AG04449 (cell line): ENCODE measurements at regions not wholly inside any gene's neighbourhood (a gene's known extent, or its start where the extent isn't known, plus 50 kb on each side); places are given as distances from the start of the nearest gene placed in this dataset.

Experiments used
- CTCF ChIA-PET: fragments of 350-600 bp; formaldehyde crosslinking; extraction: SDS; loops from one replicate; lab custom pipeline; 2021; ENCODE audit warnings: antibody characterized with exemption; lab: Yijun Ruan, JAX
- POLR2A ChIA-PET: fragments of 400-600, 350-600 bp; formaldehyde crosslinking; extraction: SDS; loops from one replicate; lab custom pipeline; 2020; ENCODE audit warnings: antibody characterized with exemption, inconsistent platforms; lab: Yijun Ruan, JAX
- DNase-seq: peaks from one replicate; pipeline ENCODE4 v3.0.0-alpha.2; 2010; ENCODE audit warnings: low read depth, low spot score
- H3K4me3 ChIP-seq: 2 replicates; pipeline ENCODE4 v1.5.1; 2011; ENCODE audit warnings: low read depth, mild to moderate bottlenecking, control low read depth, low read length
- TF ChIP-seq, protein P1 (sequence below): IDR thresholded peaks from one replicate; pipeline ENCODE4 v1.5.1; 2011; ENCODE audit warnings: mild to moderate bottlenecking, moderate library complexity, low read length, control low read depth, inconsistent platforms; ENCODE audit not compliant: insufficient read depth; ENCODE audit errors: missing control alignments

DNA sequence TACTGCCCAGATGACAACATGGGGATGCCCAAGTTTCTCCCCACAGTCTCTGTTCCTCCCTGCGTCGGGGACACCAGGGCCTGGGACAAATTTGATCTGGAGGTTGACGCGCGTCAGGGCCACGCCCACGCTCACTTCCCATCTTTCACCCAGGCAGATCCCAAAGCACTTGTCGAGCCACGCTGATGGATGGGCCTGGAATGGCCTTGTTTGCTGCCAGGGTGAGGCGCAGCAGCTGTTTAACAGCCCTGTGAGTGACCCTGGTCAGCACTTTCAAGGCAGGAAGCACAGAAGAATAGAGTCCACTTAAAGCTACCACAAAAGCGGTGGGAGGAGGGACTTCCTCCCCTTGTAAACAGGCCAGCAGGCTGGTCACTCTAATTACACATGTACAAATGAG lies 324.7 kb upstream of the JARID2 start:
- no peak overlapping the region for H3K4me3 ChIP-seq
- ChIA-PET POLR2A (no interaction called here), CTCF (interaction anchor here (0.8 kb wide), 1 partner anchor 21 kb away, joined by 3 read pairs; no protein-coding TSS in a partner anchor)
- DNase-seq, result no peak
- TF ChIP-seq, protein P1, sequence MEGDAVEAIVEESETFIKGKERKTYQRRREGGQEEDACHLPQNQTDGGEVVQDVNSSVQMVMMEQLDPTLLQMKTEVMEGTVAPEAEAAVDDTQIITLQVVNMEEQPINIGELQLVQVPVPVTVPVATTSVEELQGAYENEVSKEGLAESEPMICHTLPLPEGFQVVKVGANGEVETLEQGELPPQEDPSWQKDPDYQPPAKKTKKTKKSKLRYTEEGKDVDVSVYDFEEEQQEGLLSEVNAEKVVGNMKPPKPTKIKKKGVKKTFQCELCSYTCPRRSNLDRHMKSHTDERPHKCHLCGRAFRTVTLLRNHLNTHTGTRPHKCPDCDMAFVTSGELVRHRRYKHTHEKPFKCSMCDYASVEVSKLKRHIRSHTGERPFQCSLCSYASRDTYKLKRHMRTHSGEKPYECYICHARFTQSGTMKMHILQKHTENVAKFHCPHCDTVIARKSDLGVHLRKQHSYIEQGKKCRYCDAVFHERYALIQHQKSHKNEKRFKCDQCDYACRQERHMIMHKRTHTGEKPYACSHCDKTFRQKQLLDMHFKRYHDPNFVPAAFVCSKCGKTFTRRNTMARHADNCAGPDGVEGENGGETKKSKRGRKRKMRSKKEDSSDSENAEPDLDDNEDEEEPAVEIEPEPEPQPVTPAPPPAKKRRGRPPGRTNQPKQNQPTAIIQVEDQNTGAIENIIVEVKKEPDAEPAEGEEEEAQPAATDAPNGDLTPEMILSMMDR, result no peak

DNA sequence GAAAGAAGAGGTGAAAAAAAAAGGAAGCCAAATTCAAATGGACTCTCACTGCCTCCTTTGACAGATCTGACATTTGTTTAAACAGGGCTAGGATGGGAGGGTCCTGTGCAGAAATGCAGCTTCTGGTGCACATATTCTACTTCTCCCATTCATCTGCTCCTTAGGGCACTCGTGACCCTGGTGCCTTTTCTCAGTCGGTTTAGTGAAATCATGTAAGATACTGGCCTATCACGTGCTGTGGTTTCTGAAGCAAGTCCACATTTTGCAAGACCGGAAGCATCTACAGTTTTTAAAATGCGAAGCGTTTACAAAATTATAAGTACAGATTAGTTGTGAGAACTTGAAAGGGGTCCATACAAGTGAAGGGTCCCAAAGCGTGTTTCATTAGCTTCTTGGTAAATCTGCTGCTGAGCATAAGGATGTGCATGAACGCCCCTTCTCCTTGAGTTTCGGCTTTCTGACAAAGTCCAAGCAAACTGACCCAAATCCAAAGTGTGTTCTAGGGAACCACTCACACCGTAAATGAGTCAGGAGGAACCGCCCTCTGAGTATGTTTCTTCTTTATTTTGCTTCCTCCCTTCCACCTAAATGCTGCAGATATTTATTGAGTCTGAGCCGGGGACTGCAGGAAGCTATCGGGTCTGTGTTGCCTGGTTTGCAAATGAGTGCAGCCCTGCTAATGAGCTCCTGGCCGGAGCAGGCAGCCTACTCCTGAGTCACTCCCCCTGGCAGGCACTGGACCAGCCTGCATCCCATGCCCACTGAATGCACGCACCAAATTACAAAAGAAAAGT lies 323.8 kb upstream of the JARID2 start:
- POLR2A ChIA-PET, result no interaction called here

DNA sequence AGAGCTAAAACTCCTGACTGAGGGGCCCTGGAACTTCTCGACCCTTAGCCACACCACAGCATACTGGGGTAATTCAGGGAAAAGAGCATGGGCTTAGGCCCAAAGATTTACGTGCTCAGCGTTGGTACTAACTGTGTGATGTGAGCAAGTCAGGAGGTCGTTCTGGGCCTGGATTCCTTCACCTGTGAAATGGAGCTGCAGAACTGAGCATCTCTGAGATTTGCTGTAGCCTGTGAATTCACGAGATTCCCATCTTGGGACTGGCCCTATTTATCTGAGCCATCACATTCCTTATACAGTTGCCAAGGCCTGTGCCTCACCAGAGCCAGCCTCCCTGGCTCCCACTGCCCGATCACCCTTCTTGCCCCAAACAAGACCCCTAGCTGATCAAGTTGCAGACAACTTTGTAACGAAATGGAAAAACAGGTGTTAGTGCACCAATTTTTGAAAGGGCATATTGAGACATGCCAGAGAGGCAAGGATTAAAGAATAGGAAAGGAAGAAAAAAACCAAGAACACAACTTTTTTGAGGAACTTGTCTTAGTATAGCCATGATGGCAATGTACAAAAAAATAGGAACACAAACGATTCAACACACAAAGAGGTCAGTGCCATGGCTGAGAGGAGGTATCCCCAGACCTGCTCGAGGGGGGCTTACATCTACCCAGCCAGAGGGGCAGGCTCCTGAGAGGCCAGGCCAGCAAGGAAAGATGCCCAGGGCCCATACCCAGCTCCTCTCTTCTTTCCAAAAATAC lies 323.0 kb upstream of the JARID2 start:
- CTCF ChIA-PET, result no interaction called here
- POLR2A ChIA-PET, result no interaction called here

More for the DNA sequence above, 323.8 kb upstream of the JARID2 start:
- DNase-seq, result no peak
- no peak overlapping the region for H3K4me3 ChIP-seq
- CTCF ChIA-PET, result interaction anchor here (0.6 kb wide), 1 partner anchor 43 kb away, joined by 3 read pairs; no protein-coding TSS in a partner anchor
- TF ChIP-seq, protein P1, result no peak

DNA sequence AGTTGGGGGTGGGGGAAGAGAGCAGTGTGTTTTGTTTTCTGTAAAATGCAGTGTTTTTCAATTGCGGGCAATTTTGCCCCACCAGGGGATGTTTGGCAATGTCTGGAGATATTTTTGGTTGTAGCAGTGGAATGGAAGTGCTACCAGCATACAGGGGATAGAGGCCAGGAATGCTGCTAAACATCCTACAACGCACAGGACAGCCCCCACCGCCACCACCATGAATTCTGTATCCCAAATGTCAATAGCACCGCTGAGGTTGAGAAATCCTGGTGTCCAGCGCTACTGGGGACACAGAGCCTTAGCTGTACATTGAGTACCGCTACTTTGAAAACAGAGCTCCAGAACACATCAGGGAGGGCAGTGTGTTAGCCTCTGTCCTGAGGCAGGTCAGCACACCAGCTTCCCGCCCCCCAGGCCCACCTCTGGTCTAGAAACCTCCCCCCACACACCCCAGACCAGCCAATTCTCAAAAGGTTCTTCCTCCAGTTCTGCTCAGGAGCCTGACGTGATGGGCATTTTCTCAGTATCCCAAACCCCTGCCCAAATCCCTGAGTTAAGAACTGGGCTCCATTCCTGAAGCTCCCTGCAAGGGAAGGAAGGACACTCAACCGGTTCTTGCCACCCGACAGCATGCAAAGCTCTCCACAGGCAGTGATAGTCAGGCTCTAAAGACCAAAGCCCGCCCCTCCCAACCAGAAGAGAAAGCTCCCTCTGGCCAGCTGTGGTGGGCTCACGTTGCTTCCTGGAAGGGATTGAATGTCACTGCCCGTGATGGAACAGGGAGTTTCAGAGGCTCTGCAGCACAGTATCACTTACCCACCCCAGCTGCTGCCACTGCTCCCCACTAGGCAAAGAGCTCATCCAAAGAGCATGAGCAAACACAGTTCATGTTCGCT lies 321.5 kb upstream of the JARID2 start:
- no peak for DNase-seq
- no peak overlapping the region for H3K4me3 ChIP-seq
- TF ChIP-seq, protein P1, result no peak
- ChIA-PET POLR2A (interaction anchor here (0.6 kb wide), 1 partner anchor 335 kb away, joined by 3 read pairs; no protein-coding TSS in a partner anchor), CTCF (no interaction called here)

More for the DNA sequence above, 323.0 kb upstream of the JARID2 start:
- TF ChIP-seq, protein P1, result no peak
- H3K4me3 ChIP-seq, result no peak overlapping the region
- DNase-seq, result no peak

DNA sequence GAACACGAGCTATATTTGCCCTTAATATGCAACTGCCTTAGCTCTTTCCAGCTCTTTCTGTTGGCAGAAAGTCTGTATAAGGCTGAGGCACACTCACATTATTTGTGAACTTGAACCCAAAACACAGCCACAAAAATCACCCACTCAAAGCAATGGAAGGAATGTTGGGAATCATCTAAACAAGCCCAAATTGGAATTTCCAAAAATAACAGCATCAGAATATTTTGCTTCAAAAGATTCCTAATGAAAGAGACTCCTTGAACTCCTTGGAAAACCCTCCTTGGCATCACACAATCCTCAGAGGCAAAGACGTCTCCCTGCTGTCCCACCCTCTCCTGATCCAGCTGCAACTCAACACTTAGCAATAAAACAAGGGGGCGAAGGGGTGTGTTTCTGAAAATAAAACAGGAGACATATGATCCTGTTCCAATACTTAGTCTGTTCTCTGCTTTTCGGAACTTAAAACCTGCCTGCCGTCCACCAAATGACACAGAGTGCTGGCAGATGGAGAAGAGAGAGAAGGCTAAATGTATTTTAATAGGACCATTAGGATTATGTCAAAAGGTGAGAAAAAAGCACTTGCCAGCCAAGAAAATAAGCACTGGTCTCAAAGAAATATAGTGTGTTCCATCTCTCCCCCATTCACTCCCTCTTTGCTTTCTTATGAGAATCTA lies 320.7 kb upstream of the JARID2 start:
- TF ChIP-seq, protein P1, result no peak
- DNase-seq, result no peak
- H3K4me3 ChIP-seq, result no peak overlapping the region
- ChIA-PET CTCF (no interaction called here), POLR2A (no interaction called here)
